Hematopoietic multipotent progenitor cell treated with erythropoietin and hydrocortisone succinate and interleukin-3 and kit ligand, for 15 days (in vitro differentiated cells): ENCODE measurements at regions not wholly inside any gene's neighbourhood (a gene's known extent, or its start where the extent isn't known, plus 50 kb on each side); places are given as distances from the start of the nearest gene placed in this dataset.

ENCODE experiments used
- DNase-seq: peaks from one replicate; pipeline ENCODE4 v3.0.0-alpha.2; 2015; ENCODE audit warnings: low spot score

- no peak for DNase-seq
Measured at GRCh38 chr1:59243978-59244377, 52.9 kb upstream of the FGGY start.

DNA sequence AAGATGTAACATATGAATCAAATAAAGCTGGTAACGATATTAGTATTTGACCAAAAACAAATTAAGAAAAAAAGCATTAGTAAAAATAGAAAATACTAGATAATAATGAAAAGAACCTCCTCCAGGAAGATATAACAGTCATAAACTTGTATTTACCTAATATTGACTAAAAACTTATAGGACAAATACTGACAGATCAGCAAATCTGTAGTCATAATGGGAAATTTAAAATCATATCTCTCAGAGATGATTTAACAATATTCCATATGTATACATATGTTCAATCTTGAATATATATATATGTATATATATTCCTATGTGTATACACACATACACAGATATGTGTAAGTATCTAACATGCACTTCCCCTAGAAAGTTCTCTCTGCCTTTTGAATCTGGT, 52.0 kb upstream of the FGGY start:
- DNase-seq: no peak
